ENCODE measurements at regions not wholly inside any gene's neighbourhood (a gene's known extent, or its start where the extent isn't known, plus 50 kb on each side); places are given as distances from the start of the nearest gene placed in this dataset.

DNA sequence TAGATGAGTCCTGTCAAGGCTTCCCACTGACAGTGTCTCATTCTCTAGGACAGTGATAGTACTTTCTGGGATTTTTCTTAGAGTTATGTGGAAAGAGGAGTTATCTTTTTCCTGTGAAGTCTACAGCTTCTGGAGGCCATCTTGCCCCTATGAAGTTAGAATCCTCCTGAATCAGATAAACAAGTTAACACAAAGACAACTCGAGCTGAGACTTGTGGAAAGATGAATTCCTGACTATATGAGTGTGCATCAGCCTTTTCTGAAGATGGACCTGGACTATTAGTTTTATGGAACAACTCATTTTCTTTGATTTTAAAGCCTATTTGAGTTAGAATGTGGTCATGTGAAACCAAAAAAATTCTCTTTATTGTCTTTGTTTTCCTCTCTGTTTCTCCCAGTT, 290.9 kb downstream of the LRRIQ3 start:
- TF ChIP-seq, protein P1, sequence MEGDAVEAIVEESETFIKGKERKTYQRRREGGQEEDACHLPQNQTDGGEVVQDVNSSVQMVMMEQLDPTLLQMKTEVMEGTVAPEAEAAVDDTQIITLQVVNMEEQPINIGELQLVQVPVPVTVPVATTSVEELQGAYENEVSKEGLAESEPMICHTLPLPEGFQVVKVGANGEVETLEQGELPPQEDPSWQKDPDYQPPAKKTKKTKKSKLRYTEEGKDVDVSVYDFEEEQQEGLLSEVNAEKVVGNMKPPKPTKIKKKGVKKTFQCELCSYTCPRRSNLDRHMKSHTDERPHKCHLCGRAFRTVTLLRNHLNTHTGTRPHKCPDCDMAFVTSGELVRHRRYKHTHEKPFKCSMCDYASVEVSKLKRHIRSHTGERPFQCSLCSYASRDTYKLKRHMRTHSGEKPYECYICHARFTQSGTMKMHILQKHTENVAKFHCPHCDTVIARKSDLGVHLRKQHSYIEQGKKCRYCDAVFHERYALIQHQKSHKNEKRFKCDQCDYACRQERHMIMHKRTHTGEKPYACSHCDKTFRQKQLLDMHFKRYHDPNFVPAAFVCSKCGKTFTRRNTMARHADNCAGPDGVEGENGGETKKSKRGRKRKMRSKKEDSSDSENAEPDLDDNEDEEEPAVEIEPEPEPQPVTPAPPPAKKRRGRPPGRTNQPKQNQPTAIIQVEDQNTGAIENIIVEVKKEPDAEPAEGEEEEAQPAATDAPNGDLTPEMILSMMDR (IDR thresholded peaks at IDR 0.05; ENCODE audit: insufficient read depth, low read length, poor library complexity, severe bottlenecking): no peak

DNA sequence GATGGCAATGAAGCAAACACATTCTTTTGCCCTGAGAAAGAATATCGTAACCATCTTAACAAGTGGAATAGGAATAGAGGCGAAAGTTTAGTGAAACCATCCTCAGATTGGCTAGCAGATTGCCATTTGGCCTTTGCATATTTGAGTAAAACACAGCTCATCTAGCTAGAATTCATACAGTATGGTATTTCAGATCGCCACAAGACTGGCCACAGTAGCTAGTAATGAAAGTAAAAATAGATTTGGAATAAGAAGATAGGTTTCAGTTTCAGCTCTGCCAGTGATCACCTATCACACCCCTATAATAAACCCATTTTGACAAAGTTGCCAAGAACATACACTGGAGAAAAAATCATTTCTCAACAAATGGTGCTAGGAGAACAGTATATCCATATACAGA, 294.9 kb downstream of the LRRIQ3 start:
- no peaks in the 10 kb centered on the region for H3K36me3 ChIP-seq (ENCODE audit: control insufficient read depth, insufficient read depth, low read length)
- no peaks in the 10 kb centered on the region; the same call in 1 of the 2 replicates for H3K27me3 ChIP-seq (replicated peaks; ENCODE audit: control insufficient read depth, insufficient read depth, low read length)
- H3K4me3 ChIP-seq (replicated peaks; ENCODE audit: low read depth, low read length): no peak overlapping the region
- no peak for DNase-seq (ENCODE audit: extremely low read depth, insufficient read length)
- TF ChIP-seq, protein P1 (IDR thresholded peaks at IDR 0.05; ENCODE audit: insufficient read depth, low read length, poor library complexity, severe bottlenecking): no peak

More for the DNA sequence above, 290.9 kb downstream of the LRRIQ3 start:
- H3K27me3 ChIP-seq (replicated peaks; ENCODE audit: control insufficient read depth, insufficient read depth, low read length): no peaks in the 10 kb centered on the region
- H3K36me3 ChIP-seq (ENCODE audit: control insufficient read depth, insufficient read depth, low read length): no peaks in the 10 kb centered on the region
- H3K4me3 ChIP-seq (replicated peaks; ENCODE audit: low read depth, low read length): no peak overlapping the region
- no peak for DNase-seq (ENCODE audit: extremely low read depth, insufficient read length)

DNA sequence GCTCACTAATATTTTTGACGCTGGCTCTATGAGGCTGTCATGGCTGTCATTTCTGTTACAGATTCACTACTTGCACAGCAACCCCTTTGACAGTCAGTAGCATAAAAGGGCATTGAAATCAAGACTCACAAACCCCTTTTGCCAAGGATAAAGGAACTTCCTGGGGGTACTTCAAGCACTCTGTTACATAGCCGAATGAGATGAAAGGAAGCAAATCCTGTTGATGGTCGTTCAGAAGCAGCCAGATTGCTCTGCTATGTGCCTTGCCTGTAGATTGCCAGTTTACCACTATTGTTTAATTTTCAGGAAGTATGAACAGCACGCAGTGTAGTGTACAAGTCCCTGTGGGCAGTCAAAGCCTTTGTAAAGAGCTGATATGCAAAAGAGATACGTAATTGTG, 296.2 kb downstream of the LRRIQ3 start:
- no peak for DNase-seq (ENCODE audit: extremely low read depth, insufficient read length)
- TF ChIP-seq, protein P1 (IDR thresholded peaks at IDR 0.05; ENCODE audit: insufficient read depth, low read length, poor library complexity, severe bottlenecking): no peak
- no peaks in the 10 kb centered on the region for H3K36me3 ChIP-seq (ENCODE audit: control insufficient read depth, insufficient read depth, low read length)
- no peak overlapping the region for H3K4me3 ChIP-seq (replicated peaks; ENCODE audit: low read depth, low read length)
- no peaks in the 10 kb centered on the region; the same call in 1 of the 2 replicates for H3K27me3 ChIP-seq (replicated peaks; ENCODE audit: control insufficient read depth, insufficient read depth, low read length)

DNA sequence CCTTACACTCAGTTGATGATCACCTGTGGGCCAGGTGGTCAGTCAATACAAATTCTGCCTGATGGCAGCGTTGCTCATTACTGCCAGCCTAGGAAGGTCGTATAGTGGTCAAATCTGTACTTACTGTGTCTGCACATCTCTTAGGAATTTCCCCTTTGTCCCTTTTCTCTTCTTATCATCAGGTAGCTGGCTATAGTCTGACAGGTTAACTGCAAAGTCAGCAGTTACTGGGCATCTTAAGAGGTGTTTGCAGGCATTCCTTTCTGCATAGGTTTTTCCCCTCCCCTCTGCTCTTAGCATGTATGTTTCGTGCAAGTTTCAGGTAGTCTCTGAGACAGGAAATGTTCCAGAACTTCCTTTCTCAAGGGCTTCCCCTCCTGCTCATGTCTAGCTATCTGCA, 298.7 kb downstream of the LRRIQ3 start:
- no peaks in the 10 kb centered on the region; the same call in 1 of the 2 replicates for H3K27me3 ChIP-seq (replicated peaks; ENCODE audit: control insufficient read depth, insufficient read depth, low read length)
- TF ChIP-seq, protein P1 (IDR thresholded peaks at IDR 0.05; ENCODE audit: insufficient read depth, low read length, poor library complexity, severe bottlenecking): no peak
- no peak for DNase-seq (ENCODE audit: extremely low read depth, insufficient read length)
- no peak overlapping the region for H3K4me3 ChIP-seq (replicated peaks; ENCODE audit: low read depth, low read length)
- H3K36me3 ChIP-seq (ENCODE audit: control insufficient read depth, insufficient read depth, low read length): no peaks in the 10 kb centered on the region

DNA sequence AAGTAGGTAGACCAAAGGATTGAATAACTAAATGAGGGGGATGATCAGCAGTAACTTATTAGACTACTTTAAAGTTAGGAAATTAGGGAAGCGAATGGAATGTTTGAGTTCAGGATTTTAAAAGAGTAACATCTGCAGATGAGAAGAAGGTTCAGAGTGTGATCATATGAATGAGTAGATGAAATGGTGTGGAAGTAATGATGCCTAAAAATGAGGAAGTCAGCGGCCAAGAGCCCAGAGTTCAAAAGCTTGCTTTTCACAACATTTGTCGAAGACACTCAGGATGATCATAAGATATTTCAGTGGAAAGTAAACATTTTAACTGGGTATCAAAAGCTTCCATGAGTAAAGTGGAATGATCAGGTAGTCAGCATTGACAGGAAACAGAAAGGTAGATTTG, 299.4 kb downstream of the LRRIQ3 start:
- Histone ChIP-seq H3K27me3 (replicated peaks; ENCODE audit: control insufficient read depth, insufficient read depth, low read length) (no peaks in the 10 kb centered on the region; the same call in 1 of the 2 replicates), H3K4me3 (replicated peaks; ENCODE audit: low read depth, low read length) (no peak overlapping the region), H3K36me3 (ENCODE audit: control insufficient read depth, insufficient read depth, low read length) (no peaks in the 10 kb centered on the region)
- no peak for DNase-seq (ENCODE audit: extremely low read depth, insufficient read length)
- TF ChIP-seq, protein P1 (IDR thresholded peaks at IDR 0.05; ENCODE audit: insufficient read depth, low read length, poor library complexity, severe bottlenecking): no peak

DNA sequence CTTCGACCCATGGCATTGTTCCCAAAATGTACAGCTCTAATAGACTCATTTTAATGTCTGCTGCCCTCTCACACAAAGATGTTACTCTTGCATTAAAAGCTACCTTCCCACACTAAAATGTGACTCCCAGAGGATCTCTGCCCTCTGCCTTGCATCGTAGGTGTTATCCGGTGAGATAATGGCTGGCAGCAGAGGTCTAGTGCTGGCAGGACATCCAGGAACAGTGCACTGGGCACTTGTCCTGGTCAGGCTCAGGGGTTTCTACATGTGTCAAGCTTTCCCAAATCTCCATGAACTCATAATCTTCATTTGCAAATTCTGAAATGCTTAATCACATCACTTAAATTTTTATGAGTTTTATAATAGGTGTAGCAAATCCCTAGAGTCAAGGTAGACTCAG, 310.6 kb downstream of the LRRIQ3 start:
- Histone ChIP-seq H3K4me3 (replicated peaks; ENCODE audit: low read depth, low read length) (no peak overlapping the region), H3K36me3 (ENCODE audit: control insufficient read depth, insufficient read depth, low read length) (no peaks in the 10 kb centered on the region), H3K27me3 (replicated peaks; ENCODE audit: control insufficient read depth, insufficient read depth, low read length) (no peaks in the 10 kb centered on the region)
- no peak for DNase-seq (ENCODE audit: extremely low read depth, insufficient read length)
- TF ChIP-seq, protein P1 (IDR thresholded peaks at IDR 0.05; ENCODE audit: insufficient read depth, low read length, poor library complexity, severe bottlenecking): no peak
